ENCODE measurements at regions not wholly inside any gene's neighbourhood (a gene's known extent, or its start where the extent isn't known, plus 50 kb on each side); places are given as distances from the start of the nearest gene placed in this dataset.
"Not testable (repeated sequence)": the region's sequence is repeated elsewhere in the genome, so short reads cannot be mapped to it uniquely, and the experiment has no call there.

GRCh38 chr4:27358269-27358668 is 497.6 kb downstream of the STIM2 start:
- no peak for DNase-seq (ENCODE audit: low spot score)

GRCh38 chr4:27360131-27360530 is 499.5 kb downstream of the STIM2 start:
- DNase-seq (ENCODE audit: low spot score) = no peak

GRCh38 chr4:27360790-27361267 is 500.2 kb downstream of the STIM2 start:
- no peak for DNase-seq (ENCODE audit: low spot score)

- no peak for DNase-seq (ENCODE audit: low spot score)
Measured at GRCh38 chr4:27364509-27364908, 503.9 kb downstream of the STIM2 start.

- no peak for DNase-seq (ENCODE audit: low spot score)
Measured at GRCh38 chr4:27366104-27366823, 505.6 kb downstream of the STIM2 start.

GRCh38 chr4:27368781-27369180 is 508.1 kb downstream of the STIM2 start:
- no peak for DNase-seq (ENCODE audit: low spot score)

- no peak for DNase-seq (ENCODE audit: low spot score)
Measured at GRCh38 chr4:27381815-27382214, 521.2 kb downstream of the STIM2 start.

- no peak for DNase-seq (ENCODE audit: low spot score)
Measured at GRCh38 chr4:27387711-27388110, 527.1 kb downstream of the STIM2 start.

- DNase-seq (ENCODE audit: low spot score) = no peak
Measured at GRCh38 chr4:27397886-27398285, 537.2 kb downstream of the STIM2 start.

- no peak for DNase-seq (ENCODE audit: low spot score)
Measured at GRCh38 chr4:27398631-27399310, 538.1 kb downstream of the STIM2 start.

GRCh38 chr4:27407616-27408015 is 547.0 kb downstream of the STIM2 start:
- no peak for DNase-seq (ENCODE audit: low spot score)

- no peak for DNase-seq (ENCODE audit: low spot score)
Measured at GRCh38 chr4:27412613-27413012, 552.0 kb downstream of the STIM2 start.

- no peak for DNase-seq (ENCODE audit: low spot score)
Measured at GRCh38 chr4:27414887-27415731, 554.5 kb downstream of the STIM2 start.

GRCh38 chr4:27428661-27429060 is 568.0 kb downstream of the STIM2 start:
- DNase-seq (ENCODE audit: low spot score) = no peak

- DNase-seq (ENCODE audit: low spot score) = no peak
Measured at GRCh38 chr4:27429364-27429871, 568.8 kb downstream of the STIM2 start.

GRCh38 chr4:27442146-27442545 is 581.5 kb downstream of the STIM2 start:
- DNase-seq (ENCODE audit: low spot score) = no peak

- DNase-seq (ENCODE audit: low spot score) = not testable (repeated sequence)
Measured at GRCh38 chr4:27442661-27443060, 582.0 kb downstream of the STIM2 start.

- DNase-seq (ENCODE audit: low spot score) = no peak
Measured at GRCh38 chr4:27463816-27464215, 603.2 kb downstream of the STIM2 start.

GRCh38 chr4:27467351-27467750 is 606.7 kb downstream of the STIM2 start:
- no peak for DNase-seq (ENCODE audit: low spot score)

GRCh38 chr4:27472364-27472763 is 611.7 kb downstream of the STIM2 start:
- DNase-seq (ENCODE audit: low spot score) = no peak

- no peak for DNase-seq (ENCODE audit: low spot score)
Measured at GRCh38 chr4:27474691-27475090, 614.0 kb downstream of the STIM2 start.

- no peak for DNase-seq (ENCODE audit: low spot score)
Measured at GRCh38 chr4:27484216-27484615, 623.6 kb downstream of the STIM2 start.
